Transverse colon (tissue), 4 donors: ENCODE measurements at regions not wholly inside any gene's neighbourhood (a gene's known extent, or its start where the extent isn't known, plus 50 kb on each side); places are given as distances from the start of the nearest gene placed in this dataset.
A peak's percentile ranks its signal among the peaks of the same experiment; 100 is the strongest.
"Not testable (repeated sequence)": the region's sequence is repeated elsewhere in the genome, so short reads cannot be mapped to it uniquely, and the experiment has no call there.

Experiments
- DNase-seq: peaks from one replicate; pipeline ENCODE4 v3.0.0-alpha.2; 2019
- H3K27ac ChIP-seq, 4 donors: fragments of 200-600 bp; sonication (generic); 2 replicates each; pipeline ENCODE4 v1.5.1; 2016 to 2018; ENCODE audit warnings: inconsistent platforms in 4 of 4
- H3K27me3 ChIP-seq: fragments of 200-600 bp; sonication (generic); 2 replicates; pipeline ENCODE4 v1.5.1; 2017; ENCODE audit warnings: inconsistent platforms
- H3K36me3 ChIP-seq, 4 donors: fragments of 200-600 bp; sonication (generic); 2 replicates each; pipeline ENCODE4 v1.5.1; 2017 to 2019; ENCODE audit warnings: inconsistent platforms in 4 of 4
- H3K4me1 ChIP-seq, 4 donors: fragments of 200-600 bp; sonication (generic); 2 replicates each; pipeline ENCODE4 v1.5.1; 2017 to 2020; ENCODE audit warnings: inconsistent platforms in 4 of 4
- H3K4me3 ChIP-seq, 4 donors: fragments of 200-600 bp; sonication (generic); 1 replicate in 1 of 4; 2 replicates in 3 of 4; pipeline versions ENCODE4 v1.5.1 to v1.6.1; 2017 to 2019; ENCODE audit warnings: inconsistent platforms in 4 of 4
- H3K9me3 ChIP-seq, 2 donors: fragments of 200-600 bp; sonication (generic); 2 replicates each; pipeline ENCODE4 v1.5.1; 2017 to 2019; ENCODE audit warnings: inconsistent platforms in 2 of 2
- EP300 ChIP-seq: sonication (generic); formaldehyde crosslinking; IDR thresholded peaks from one replicate; pipeline ENCODE4 v1.6.1; 2017; ENCODE audit warnings: antibody characterized with exemption, low read depth
- POLR2A ChIP-seq: fragments of 450-650 bp; IDR thresholded peaks from one replicate; pipeline ENCODE4 v1.6.1; 2016; ENCODE audit warnings: antibody characterized with exemption, mild to moderate bottlenecking, moderate library complexity
- POLR2AphosphoS5 ChIP-seq, 3 donors: sonication (generic); formaldehyde crosslinking; IDR thresholded peaks; one replicate each; pipeline ENCODE4 v1.6.1; 2016; ENCODE audit warnings: antibody characterized with exemption in 3 of 3
- WGBS, 2 donors: methylation state at CpG; one replicate each; pipeline ENCODE4 v1.1.5; 2018; ENCODE audit warnings: low coverage in 1 of 2; 5-methylcytosine and 5-hydroxymethylcytosine counted together
- in situ Hi-C, 4 donors: fragments of 200-750 bp; cut with MboI; loops; one replicate each; pipeline versions ENCODE4 v1.15.0 to v1.15.1; 2017; ENCODE audit warnings: low sequenced_read_pairs in 3 of 4, low pct_ligation_motif_present in 1 of 4, low pct_unique_long_range_greater_than_20kb in 1 of 4
- intact Hi-C: fragments of 100-400 bp; cut with DNase I; formaldehyde crosslinking; loops from one replicate; pipeline ENCODE4 v1.15.1; 2023; ENCODE audit warnings: low total_unique reads
- TF ChIP-seq, protein P1 (sequence below), 5 experiments: fragments of 200-600 bp in 3 of 5; fragments of 450-650 bp in 2 of 5; sonication (generic) in 3 of 5; IDR thresholded peaks; 1 replicate in 2 of 5; 2 replicates in 3 of 5; pipeline ENCODE4 v1.5.1; 2016 to 2017; ENCODE audit warnings: antibody characterized with exemption in 5 of 5, inconsistent platforms in 3 of 5, mild to moderate bottlenecking in 2 of 5, moderate library complexity in 1 of 5

- Histone ChIP-seq H3K27me3 (no peaks in the 10 kb centered on the region), H3K36me3 (no peaks in the 10 kb centered on the region), H3K9me3 (no peaks in the 10 kb centered on the region), H3K27ac (no peak overlapping the region), H3K4me3 (peak overlapping the region in 2 of 4 donors; percentile 3 to 9), H3K4me1 (no peaks in the 10 kb centered on the region)
- intact Hi-C loops, result no loop called here
- TF ChIP-seq POLR2AphosphoS5 (IDR thresholded peaks at IDR 0.05) (no peak), POLR2A (no peak)
- TF ChIP-seq, protein P1, sequence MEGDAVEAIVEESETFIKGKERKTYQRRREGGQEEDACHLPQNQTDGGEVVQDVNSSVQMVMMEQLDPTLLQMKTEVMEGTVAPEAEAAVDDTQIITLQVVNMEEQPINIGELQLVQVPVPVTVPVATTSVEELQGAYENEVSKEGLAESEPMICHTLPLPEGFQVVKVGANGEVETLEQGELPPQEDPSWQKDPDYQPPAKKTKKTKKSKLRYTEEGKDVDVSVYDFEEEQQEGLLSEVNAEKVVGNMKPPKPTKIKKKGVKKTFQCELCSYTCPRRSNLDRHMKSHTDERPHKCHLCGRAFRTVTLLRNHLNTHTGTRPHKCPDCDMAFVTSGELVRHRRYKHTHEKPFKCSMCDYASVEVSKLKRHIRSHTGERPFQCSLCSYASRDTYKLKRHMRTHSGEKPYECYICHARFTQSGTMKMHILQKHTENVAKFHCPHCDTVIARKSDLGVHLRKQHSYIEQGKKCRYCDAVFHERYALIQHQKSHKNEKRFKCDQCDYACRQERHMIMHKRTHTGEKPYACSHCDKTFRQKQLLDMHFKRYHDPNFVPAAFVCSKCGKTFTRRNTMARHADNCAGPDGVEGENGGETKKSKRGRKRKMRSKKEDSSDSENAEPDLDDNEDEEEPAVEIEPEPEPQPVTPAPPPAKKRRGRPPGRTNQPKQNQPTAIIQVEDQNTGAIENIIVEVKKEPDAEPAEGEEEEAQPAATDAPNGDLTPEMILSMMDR (IDR thresholded peaks at IDR 0.05), result no peak
- in situ Hi-C loops, result no loop called here
- no peak for DNase-seq
- 44 to 63% methylated on average over 5 of the region's 5 CpGs for WGBS, 2 donors
These were observed 1495.5 kb upstream of the ADGRL3 start for GRCh38 chr4:59704616-59705015.

DNA sequence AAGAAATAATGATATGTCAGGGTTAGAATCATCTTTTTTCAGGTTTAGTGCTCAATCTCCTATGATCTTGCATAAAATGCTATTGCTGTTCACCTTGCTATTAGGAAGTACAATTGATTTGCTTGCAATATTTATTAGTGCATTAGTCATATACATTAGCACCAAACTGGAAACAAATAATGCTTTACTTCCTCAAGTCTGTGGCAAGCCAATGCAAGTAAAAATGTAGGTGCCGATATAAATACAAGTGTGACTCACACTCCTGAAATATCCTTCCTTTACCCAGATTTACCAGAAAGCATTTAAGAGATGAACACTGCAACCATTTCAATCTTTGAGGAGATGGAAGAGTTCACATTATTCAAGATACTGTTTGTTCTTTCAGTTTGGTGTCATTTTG is 1487.7 kb upstream of the ADGRL3 start:
- Histone ChIP-seq H3K4me3 (no peak overlapping the region), H3K4me1 (no peaks in the 10 kb centered on the region), H3K36me3 (no peaks in the 10 kb centered on the region), H3K27me3 (no peaks in the 10 kb centered on the region), H3K27ac (no peak overlapping the region), H3K9me3 (no peaks in the 10 kb centered on the region)
- DNase-seq, result no peak
- WGBS, 2 donors, result 88 to 89% methylated on average over 1 of the region's 1 CpG
- intact Hi-C loops (no loop called here), in situ Hi-C loops (no loop called here)
- no peak for TF ChIP-seq EP300
- TF ChIP-seq, protein P1 (IDR thresholded peaks at IDR 0.05), result no peak
- no peak for TF ChIP-seq POLR2AphosphoS5 (IDR thresholded peaks at IDR 0.05)
- no peak for TF ChIP-seq POLR2A

- H3K9me3 ChIP-seq, H3K27ac ChIP-seq, intact Hi-C loops, in situ Hi-C loops, H3K27me3 ChIP-seq, DNase-seq, H3K36me3 ChIP-seq, H3K4me1 ChIP-seq, H3K4me3 ChIP-seq: not testable (repeated sequence)
- 60 to 86% methylated on average over 1 to 9 of the region's 9 CpGs for WGBS, 2 donors
These were observed 1475.8 kb upstream of the ADGRL3 start for GRCh38 chr4:59724286-59724685.

GRCh38 chr4:59727745-59728144 is 1472.4 kb upstream of the ADGRL3 start:
- Histone ChIP-seq H3K4me3 (no peak overlapping the region), H3K27me3 (no peaks in the 10 kb centered on the region), H3K4me1 (no peaks in the 10 kb centered on the region), H3K9me3 (no peaks in the 10 kb centered on the region), H3K36me3 (no peaks in the 10 kb centered on the region), H3K27ac (no peak overlapping the region)
- WGBS, 2 donors, result 88 to 100% methylated on average over 1 of the region's 1 CpG
- no peak for DNase-seq
- in situ Hi-C loops, result no loop called here
- TF ChIP-seq EP300, result no peak
- TF ChIP-seq POLR2AphosphoS5 (IDR thresholded peaks at IDR 0.05), result no peak
- TF ChIP-seq POLR2A, result no peak
- TF ChIP-seq, protein P1 (IDR thresholded peaks at IDR 0.05), result no peak
- intact Hi-C loops, result no loop called here

- no peak overlapping the region for H3K4me3 ChIP-seq
- in situ Hi-C loops, result no loop called here
- intact Hi-C loops, result no loop called here
- H3K27me3 ChIP-seq, result no peaks in the 10 kb centered on the region
- H3K4me1 ChIP-seq, result no peaks in the 10 kb centered on the region
- H3K36me3 ChIP-seq, result no peaks in the 10 kb centered on the region
- TF ChIP-seq, protein P1 (IDR thresholded peaks at IDR 0.05), result no peak
- TF ChIP-seq POLR2A (no peak), EP300 (no peak), POLR2AphosphoS5 (IDR thresholded peaks at IDR 0.05) (no peak)
- no peak overlapping the region for H3K27ac ChIP-seq
- H3K9me3 ChIP-seq, result no peaks in the 10 kb centered on the region
- WGBS, 2 donors, result 76% methylated on average over 1 of the region's 1 CpG; no CpG with 5 or more reads in 1 of the 2 donors
- no peak for DNase-seq
These were observed 1471.6 kb upstream of the ADGRL3 start for GRCh38 chr4:59728496-59728895.
